ENCODE measurements at regions not wholly inside any gene's neighbourhood (a gene's known extent, or its start where the extent isn't known, plus 50 kb on each side); places are given as distances from the start of the nearest gene placed in this dataset.

DNA sequence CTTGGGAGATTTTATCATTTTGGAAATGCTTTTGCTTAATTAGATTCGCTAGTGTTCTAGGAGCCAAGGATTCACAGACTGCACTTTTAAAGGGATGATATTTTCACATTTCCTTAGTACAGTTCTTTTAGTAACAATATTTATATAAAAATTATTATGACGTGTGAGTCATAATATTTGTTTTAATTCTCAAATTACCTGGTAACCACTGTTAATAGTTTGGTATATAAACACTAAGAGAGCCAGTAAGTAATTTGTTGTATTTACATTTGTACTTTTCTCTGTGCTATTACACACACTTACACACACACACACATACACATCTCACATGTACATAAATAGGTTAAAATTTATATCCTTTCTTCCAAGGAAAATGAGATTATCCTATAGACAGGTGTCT is 58.8 kb upstream of the RAD23B start:
- ChIA-PET POLR2A (no interaction called here), CTCF (no interaction called here)
- H3K4me3 Mint-ChIP-seq: no peak overlapping the region
- no peak for DNase-seq
- H3K27ac Mint-ChIP-seq: no peak overlapping the region
- no peaks in the 10 kb centered on the region for H3K4me1 Mint-ChIP-seq
- no peaks in the 10 kb centered on the region for H3K9me3 Mint-ChIP-seq
- no peaks in the 10 kb centered on the region for H3K36me3 Mint-ChIP-seq (ENCODE audit: low read depth)
- peaks cover 27% of the 10 kb centered on the region for H3K27me3 Mint-ChIP-seq

DNA sequence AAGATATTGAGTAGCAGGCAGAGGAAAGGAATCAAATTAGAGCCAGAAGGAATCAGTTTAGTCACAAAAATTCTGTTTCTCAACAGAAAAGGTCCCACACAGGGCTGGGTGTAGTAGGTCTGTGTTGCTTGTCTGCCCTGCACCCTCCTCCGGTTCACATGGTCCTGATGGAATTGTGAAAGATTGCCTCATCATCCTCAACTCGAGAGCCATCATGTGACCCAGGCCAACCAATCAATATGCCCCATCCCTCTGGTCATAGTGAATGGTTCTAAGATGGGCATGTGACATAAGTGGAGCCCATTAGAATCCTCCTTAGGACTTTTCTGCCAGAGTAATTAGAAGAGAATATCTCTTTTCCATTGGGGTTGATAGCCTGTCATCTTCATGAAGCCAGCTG is 56.7 kb upstream of the RAD23B start:
- Mint-ChIP-seq H3K27ac (no peak overlapping the region), H3K27me3 (peaks cover 43% of the 10 kb centered on the region), H3K4me1 (no peaks in the 10 kb centered on the region), H3K4me3 (no peak overlapping the region), H3K36me3 (ENCODE audit: low read depth) (no peaks in the 10 kb centered on the region), H3K9me3 (no peaks in the 10 kb centered on the region)
- ChIA-PET POLR2A (no interaction called here), CTCF (interaction anchor here (1.1 kb wide), 1 partner anchor 139 kb away, joined by 3 read pairs; no protein-coding TSS in a partner anchor)
- DNase-seq: no peak

DNA sequence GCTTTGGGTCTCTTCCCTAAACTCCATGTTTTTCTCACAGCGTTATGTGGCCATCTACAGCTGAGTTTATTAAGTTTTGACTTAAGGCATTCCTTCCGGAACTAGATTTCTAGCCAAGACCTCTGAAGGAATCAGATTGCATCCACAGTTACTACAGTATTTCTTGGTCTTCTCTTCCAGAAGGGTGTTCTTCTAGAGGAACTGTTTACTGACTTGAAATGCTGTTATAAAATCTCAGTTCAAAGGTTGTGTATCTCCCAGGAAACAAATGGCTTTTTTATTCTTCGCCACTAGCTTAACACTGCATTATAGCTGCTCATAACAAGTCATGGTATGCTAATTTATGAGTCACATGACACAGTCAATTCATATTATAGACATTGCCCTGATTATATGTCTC is 55.3 kb upstream of the RAD23B start:
- no peak overlapping the region for H3K27ac Mint-ChIP-seq
- H3K36me3 Mint-ChIP-seq (ENCODE audit: low read depth): no peaks in the 10 kb centered on the region
- H3K27me3 Mint-ChIP-seq: peaks cover 41% of the 10 kb centered on the region
- no peaks in the 10 kb centered on the region for H3K4me1 Mint-ChIP-seq
- H3K9me3 Mint-ChIP-seq: no peaks in the 10 kb centered on the region
- DNase-seq: no peak
- H3K4me3 Mint-ChIP-seq: no peak overlapping the region
- ChIA-PET CTCF (no interaction called here), POLR2A (no interaction called here)

DNA sequence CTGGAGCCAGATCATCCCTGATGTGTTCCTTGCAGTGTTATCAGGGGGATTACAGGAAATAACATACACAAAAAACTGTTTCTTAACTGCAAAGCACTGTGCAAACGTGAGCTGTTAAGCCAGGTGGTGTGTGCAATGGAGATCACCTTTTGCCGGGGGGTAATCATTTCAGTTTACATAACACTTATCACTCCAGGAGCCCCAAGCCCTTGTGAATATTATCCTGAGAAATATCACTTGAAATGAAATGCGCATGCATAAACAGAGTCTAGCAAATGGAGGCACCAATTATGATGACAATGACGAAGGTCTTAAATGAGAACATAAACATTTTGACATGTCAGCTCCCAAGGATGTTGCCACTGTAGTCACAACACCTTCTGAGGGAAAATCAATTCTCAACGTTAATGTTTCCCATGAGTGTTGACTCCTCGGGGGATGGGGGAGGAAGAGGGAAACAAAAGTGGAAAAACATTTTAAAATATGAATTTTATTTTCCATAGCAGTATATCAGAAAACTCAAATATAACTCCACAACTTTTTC is 54.5 kb upstream of the RAD23B start:
- Mint-ChIP-seq H3K4me3 (no peak overlapping the region), H3K27me3 (peaks cover 41% of the 10 kb centered on the region), H3K36me3 (ENCODE audit: low read depth) (no peaks in the 10 kb centered on the region), H3K4me1 (no peaks in the 10 kb centered on the region), H3K27ac (no peak overlapping the region), H3K9me3 (no peaks in the 10 kb centered on the region)
- no peak for DNase-seq
- ChIA-PET POLR2A (no interaction called here), CTCF (no interaction called here)

DNA sequence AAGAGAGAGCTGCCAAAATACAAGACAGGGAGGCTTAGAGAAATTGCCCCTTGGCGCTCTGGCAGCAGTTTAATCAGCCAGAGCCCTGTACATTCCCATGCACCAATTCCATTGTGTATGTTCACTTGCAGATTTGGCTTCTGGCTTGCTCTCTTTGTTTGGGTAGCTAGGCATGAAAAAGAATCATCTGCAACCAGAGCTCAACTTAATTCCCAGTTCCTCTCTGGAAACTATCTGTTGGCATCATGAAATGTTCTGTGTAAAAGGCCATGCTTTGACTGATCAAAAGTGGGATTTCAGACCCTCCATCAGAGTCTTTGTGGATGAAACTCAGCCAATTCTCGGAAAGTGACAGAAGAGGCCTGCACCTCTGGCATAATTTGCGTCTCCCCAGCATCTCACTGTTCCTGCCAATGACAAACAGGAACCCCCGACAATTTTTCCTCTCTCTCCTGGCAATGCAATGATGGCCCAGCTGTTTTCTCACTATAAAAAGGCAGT is 53.8 kb upstream of the RAD23B start:
- Mint-ChIP-seq H3K36me3 (ENCODE audit: low read depth) (no peaks in the 10 kb centered on the region), H3K4me1 (no peaks in the 10 kb centered on the region), H3K4me3 (no peak overlapping the region), H3K27ac (no peak overlapping the region), H3K27me3 (peaks cover 41% of the 10 kb centered on the region), H3K9me3 (no peaks in the 10 kb centered on the region)
- DNase-seq: no peak
- ChIA-PET CTCF (no interaction called here), POLR2A (no interaction called here)

All from activated CD4-positive, alpha-beta T cell treated with anti-CD3 and anti-CD28 coated beads, Interleukin-2, amount 10 ng/mL, durations not matched to agents 7 days and 5 days (primary cell).